ENCODE measurements at regions not wholly inside any gene's neighbourhood (a gene's known extent, or its start where the extent isn't known, plus 50 kb on each side); places are given as distances from the start of the nearest gene placed in this dataset.

DNA sequence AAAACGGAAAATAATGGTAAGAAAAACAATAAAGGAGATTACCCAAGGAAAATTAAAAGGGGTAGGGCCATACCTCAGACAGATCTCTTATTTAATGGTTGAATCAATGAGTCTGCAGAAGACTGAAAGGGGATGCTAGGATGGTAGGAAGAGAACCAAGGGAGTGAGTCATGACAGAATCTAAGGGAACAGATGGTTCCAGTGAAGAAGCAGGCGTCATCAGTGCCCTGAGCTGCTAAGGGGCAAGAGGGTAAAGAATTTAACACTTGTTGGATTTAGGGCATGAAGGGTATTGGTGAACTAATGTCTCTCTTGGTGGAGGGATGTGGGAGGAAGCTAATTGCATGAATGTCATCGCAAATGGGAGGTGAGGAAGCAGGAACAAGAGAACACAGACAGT, 329.2 kb upstream of the TSHZ3 start:
- FAIRE-seq (no peak), DNase-seq (ENCODE audit: insufficient read length, low spot score) (no peak)
- TF ChIP-seq, protein P1, sequence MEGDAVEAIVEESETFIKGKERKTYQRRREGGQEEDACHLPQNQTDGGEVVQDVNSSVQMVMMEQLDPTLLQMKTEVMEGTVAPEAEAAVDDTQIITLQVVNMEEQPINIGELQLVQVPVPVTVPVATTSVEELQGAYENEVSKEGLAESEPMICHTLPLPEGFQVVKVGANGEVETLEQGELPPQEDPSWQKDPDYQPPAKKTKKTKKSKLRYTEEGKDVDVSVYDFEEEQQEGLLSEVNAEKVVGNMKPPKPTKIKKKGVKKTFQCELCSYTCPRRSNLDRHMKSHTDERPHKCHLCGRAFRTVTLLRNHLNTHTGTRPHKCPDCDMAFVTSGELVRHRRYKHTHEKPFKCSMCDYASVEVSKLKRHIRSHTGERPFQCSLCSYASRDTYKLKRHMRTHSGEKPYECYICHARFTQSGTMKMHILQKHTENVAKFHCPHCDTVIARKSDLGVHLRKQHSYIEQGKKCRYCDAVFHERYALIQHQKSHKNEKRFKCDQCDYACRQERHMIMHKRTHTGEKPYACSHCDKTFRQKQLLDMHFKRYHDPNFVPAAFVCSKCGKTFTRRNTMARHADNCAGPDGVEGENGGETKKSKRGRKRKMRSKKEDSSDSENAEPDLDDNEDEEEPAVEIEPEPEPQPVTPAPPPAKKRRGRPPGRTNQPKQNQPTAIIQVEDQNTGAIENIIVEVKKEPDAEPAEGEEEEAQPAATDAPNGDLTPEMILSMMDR (IDR thresholded peaks at IDR 0.05; ENCODE audit: insufficient read depth, missing control alignments), result no peak

DNA sequence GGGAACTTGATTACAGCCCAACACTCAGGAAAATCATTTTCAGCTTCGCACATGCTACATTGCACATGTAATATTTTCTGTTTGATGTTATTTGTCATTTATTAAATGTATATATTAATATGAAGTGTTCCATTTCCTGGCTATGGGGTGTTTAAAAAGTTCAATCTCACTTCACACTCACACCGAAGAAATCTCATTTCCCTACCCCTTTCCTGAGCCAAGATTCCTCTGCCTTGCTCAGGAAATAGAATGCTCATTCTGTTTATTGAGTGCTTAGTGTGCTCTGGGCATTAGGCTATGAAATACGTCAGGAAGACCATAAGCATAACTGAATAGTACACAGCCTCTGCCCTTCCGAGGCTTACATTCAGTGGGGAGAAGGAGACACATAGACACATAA, 331.9 kb upstream of the TSHZ3 start:
- FAIRE-seq (no peak), DNase-seq (ENCODE audit: insufficient read length, low spot score) (no peak)
- TF ChIP-seq, protein P1 (IDR thresholded peaks at IDR 0.05; ENCODE audit: insufficient read depth, missing control alignments), result no peak

DNA sequence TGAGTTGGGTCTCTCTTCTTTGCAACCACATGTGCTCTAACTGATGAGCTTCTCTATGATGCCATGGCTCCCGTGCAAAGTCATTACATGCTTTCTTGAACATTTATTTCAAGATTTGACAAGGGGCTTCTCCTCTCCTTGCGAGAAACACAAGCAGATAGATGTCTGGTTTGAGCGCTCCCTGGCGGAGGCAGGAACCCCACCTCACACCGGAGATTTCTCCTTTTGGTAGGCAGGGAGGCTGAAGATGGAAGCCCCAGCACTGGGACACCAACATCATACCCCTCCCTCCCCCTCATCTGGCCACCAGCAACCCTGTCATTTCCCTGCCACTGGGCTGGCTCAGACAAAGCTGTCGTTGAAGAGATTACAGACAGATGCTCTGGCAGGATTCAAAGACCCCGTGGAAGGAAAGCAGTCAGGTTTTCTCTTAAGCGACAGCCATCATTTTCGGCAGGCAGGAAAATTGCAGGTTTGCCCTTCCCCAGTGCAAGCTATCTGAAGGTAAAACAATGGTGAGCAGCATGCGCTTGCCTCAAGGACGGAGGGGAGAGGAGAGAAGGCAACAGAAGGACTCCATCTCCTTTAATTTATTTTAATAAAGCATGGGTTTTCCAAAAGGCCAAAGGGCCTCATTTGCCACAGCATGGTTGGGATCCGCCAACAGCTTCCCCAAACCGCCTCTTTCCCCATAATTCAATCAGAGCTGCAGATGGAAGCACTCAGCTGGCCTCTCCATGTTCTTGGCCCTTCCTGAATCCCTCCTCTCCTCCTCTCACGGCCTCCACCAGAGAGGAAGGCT, 344.1 kb upstream of the TSHZ3 start:
- FAIRE-seq (no peak), DNase-seq (ENCODE audit: insufficient read length, low spot score) (no peak)
- TF ChIP-seq, protein P1 (IDR thresholded peaks at IDR 0.05; ENCODE audit: insufficient read depth, missing control alignments), result no peak

DNA sequence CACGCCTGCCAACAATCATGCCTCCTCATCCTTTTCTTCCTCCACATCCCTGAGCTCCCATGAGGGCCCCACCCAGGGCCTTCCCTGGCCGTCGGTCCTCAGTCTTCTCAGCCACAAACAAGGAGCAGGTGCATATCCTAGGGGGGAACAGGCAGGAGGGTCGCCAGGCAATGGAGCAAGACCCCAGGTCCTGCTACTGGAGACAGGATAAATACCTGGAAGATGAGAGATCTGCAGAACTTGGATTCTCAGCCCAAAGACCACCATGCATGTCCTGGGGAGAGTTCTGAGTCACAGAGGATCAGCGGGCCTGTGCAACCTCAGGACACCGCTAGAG, 344.7 kb upstream of the TSHZ3 start:
- TF ChIP-seq, protein P1 (IDR thresholded peaks at IDR 0.05; ENCODE audit: insufficient read depth, missing control alignments), result no peak
- no peak for DNase-seq (ENCODE audit: insufficient read length, low spot score)
- no peak for FAIRE-seq

DNA sequence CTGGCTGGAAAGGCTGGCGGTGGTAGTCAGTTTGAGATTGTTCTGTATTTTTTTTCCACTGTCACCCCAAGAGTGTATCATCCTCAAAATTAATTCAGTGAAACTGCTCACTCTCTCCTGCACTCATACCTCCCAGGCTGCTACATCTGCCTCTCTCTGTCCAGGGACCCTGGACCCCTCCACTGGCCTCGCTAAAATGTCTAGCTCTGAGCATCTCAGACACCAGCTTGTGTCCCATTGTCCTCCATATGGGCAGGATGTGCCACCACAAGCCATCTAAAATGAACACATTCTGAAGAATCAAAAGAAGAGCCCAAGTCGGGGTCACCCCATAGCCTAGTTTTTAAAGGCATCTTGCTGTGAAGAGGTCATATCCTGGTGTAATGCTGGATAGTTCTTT, 345.5 kb upstream of the TSHZ3 start:
- DNase-seq (ENCODE audit: insufficient read length, low spot score) (no peak), FAIRE-seq (no peak)
- TF ChIP-seq, protein P1 (IDR thresholded peaks at IDR 0.05; ENCODE audit: insufficient read depth, missing control alignments), result no peak

DNA sequence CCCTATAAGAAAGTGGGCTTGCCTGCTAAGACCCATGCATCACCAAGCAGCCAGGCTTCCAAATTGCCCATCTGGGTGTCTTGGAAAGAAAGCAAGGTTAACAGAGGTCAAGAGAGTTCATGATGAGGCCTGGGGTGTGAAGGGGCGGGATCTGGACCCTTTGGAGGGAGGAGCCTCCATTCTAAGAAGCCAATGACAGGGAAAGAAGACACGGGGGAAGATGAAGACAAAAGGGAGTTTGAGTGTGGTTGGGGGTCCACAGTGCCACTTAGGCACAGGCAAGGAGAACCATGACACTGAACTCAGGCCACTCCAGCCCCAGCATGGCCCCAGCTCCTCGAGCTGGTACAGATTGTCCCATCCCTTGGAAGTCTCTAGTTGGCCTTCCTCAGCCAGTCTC, 350.2 kb upstream of the TSHZ3 start:
- FAIRE-seq (no peak), DNase-seq (ENCODE audit: insufficient read length, low spot score) (no peak)
- TF ChIP-seq, protein P1 (IDR thresholded peaks at IDR 0.05; ENCODE audit: insufficient read depth, missing control alignments), result no peak

DNA sequence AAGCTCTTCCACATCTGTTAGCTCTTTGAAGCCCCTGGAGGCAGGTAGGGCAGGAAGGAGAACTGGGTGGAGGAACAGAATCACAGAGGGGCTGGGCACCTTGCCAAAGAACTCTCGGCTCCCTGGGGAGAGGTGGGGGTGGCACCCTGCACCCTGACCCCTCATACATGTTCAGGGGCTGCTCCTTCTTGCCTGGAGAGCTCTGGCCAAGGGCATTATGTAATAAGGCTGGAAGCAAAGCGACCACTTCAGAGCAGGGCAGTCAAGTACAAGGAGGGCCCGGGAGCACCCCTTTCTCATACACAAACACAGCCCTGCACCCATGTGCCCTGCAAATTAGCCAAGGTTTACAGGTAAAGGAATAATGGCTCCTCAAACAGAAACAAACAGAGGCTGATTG, 351.9 kb upstream of the TSHZ3 start:
- DNase-seq (ENCODE audit: insufficient read length, low spot score) (no peak), FAIRE-seq (no peak)
- TF ChIP-seq, protein P1 (IDR thresholded peaks at IDR 0.05; ENCODE audit: insufficient read depth, missing control alignments), result no peak
